SU-DHL-6 (cell line): ENCODE measurements at regions not wholly inside any gene's neighbourhood (a gene's known extent, or its start where the extent isn't known, plus 50 kb on each side); places are given as distances from the start of the nearest gene placed in this dataset.

ENCODE experiments used
- H2AFZ ChIP-seq: fragments of 200-600 bp; sonication (generic); 2 replicates; pipeline ENCODE4 v1.6.1; 2014; ENCODE audit warnings: low read depth, mild to moderate bottlenecking, moderate library complexity, mixed read lengths, antibody characterized with exemption, low read length; ENCODE audit not compliant: severe bottlenecking
- H3F3A ChIP-seq: fragments of 200-600 bp; shearing (Covaris generic); 2 replicates; pipeline ENCODE4 v1.6.0; 2016; ENCODE audit warnings: antibody characterized with exemption, mild to moderate bottlenecking; ENCODE audit not compliant: insufficient read depth
- H3K27ac ChIP-seq: fragments of 200-600 bp; sonication (generic); 2 replicates; pipeline ENCODE4 v1.5.1; 2016; ENCODE audit warnings: low read depth, mild to moderate bottlenecking, low read length, moderate library complexity, mixed read lengths
- H3K27me3 ChIP-seq: fragments of 200-600 bp; sonication (generic), shearing (Covaris generic); 2 replicates; pipeline ENCODE4 v1.6.0; 2014; ENCODE audit warnings: mild to moderate bottlenecking, low read length
- H3K36me3 ChIP-seq: fragments of 200-600 bp; sonication (generic); 2 replicates; pipeline ENCODE4 v1.6.1; 2014; ENCODE audit warnings: mild to moderate bottlenecking, low read length, mixed read lengths
- H3K4me2 ChIP-seq: fragments of 300-600, 200-600 bp; shearing (Covaris generic), sonication (generic); 2 replicates; pipeline ENCODE4 v1.6.0; 2014; ENCODE audit warnings: low read length, low read depth, mild to moderate bottlenecking; ENCODE audit not compliant: poor library complexity, severe bottlenecking
- H3K4me3 ChIP-seq: fragments of 200-600 bp; sonication (generic); 2 replicates; pipeline ENCODE4 v1.5.1; 2014; ENCODE audit warnings: antibody characterized with exemption, low read length, mild to moderate bottlenecking, mixed read lengths; ENCODE audit not compliant: insufficient read depth, poor library complexity, severe bottlenecking
- H3K79me2 ChIP-seq: fragments of 200-600 bp; sonication (generic); 2 replicates; pipeline ENCODE4 v1.6.1; 2014; ENCODE audit warnings: mild to moderate bottlenecking, low read length, moderate library complexity; ENCODE audit not compliant: insufficient read depth
- H3K9ac ChIP-seq: fragments of 200-600 bp; sonication (generic); 2 replicates; pipeline ENCODE4 v1.7.0; 2014; ENCODE audit warnings: mild to moderate bottlenecking, low read length
- H3K9me2 ChIP-seq: fragments of 200-600 bp; sonication (generic); replicated peaks from 2 replicates; pipeline ENCODE4 v1.6.1; 2014; ENCODE audit warnings: low read length; ENCODE audit not compliant: insufficient read depth
- H3K9me3 ChIP-seq: fragments of 200-600 bp; sonication (generic); 2 replicates; pipeline ENCODE4 v1.6.1; 2014; ENCODE audit warnings: low read length, mixed read lengths; ENCODE audit not compliant: insufficient read depth
- H4K20me1 ChIP-seq: fragments of 200-600 bp; sonication (generic); 2 replicates; pipeline ENCODE4 v1.6.1; 2014; ENCODE audit warnings: low read depth, mild to moderate bottlenecking, antibody characterized with exemption, low read length, moderate library complexity, mixed read lengths
- CTCF ChIP-seq: fragments of 200-600 bp; sonication (generic); IDR thresholded peaks from one replicate; pipeline ENCODE4 v1.5.1; 2017; ENCODE audit warnings: antibody characterized with exemption, mild to moderate bottlenecking, low read length, moderate library complexity; ENCODE audit not compliant: insufficient read depth, poor library complexity, severe bottlenecking
- EZH2phosphoT487 ChIP-seq: fragments of 200-600 bp; sonication (generic), shearing (Covaris generic); conservative IDR thresholded peaks from 2 replicates; pipeline ENCODE4 v1.6.1; 2018; ENCODE audit warnings: mild to moderate bottlenecking, antibody characterized with exemption, low read length, moderate library complexity, mixed read lengths

- Histone ChIP-seq H3K9me2 (no peaks in the 10 kb centered on the region), H3K9me3 (no peaks in the 10 kb centered on the region), H3K4me3 (no peak overlapping the region), H4K20me1 (no peaks in the 10 kb centered on the region), H3K4me2 (no peak overlapping the region), H3K9ac (no peak overlapping the region), H3K79me2 (no peaks in the 10 kb centered on the region), H3K36me3 (no peaks in the 10 kb centered on the region), H3K27me3 (no peaks in the 10 kb centered on the region), H2AFZ (no peak overlapping the region), H3F3A (no peaks in the 10 kb centered on the region), H3K27ac (no peak overlapping the region)
- no peak for TF ChIP-seq EZH2phosphoT487
- TF ChIP-seq CTCF: no peak
Measured at GRCh38 chr2:15797939-15798281, 142.4 kb upstream of the MYCN start.

GRCh38 chr2:15798701-15799431 is 141.5 kb upstream of the MYCN start:
- Histone ChIP-seq H3K9ac (no peak overlapping the region), H4K20me1 (no peaks in the 10 kb centered on the region), H3K9me3 (no peaks in the 10 kb centered on the region), H3K4me3 (no peak overlapping the region), H3K79me2 (no peaks in the 10 kb centered on the region), H3F3A (no peaks in the 10 kb centered on the region), H3K9me2 (no peaks in the 10 kb centered on the region), H3K36me3 (no peaks in the 10 kb centered on the region), H2AFZ (no peak overlapping the region), H3K27me3 (no peaks in the 10 kb centered on the region), H3K4me2 (no peak overlapping the region), H3K27ac (no peak overlapping the region)
- TF ChIP-seq CTCF (no peak), EZH2phosphoT487 (no peak)

GRCh38 chr2:15799432-15799827 is 140.9 kb upstream of the MYCN start:
- no peak overlapping the region for H3K4me3 ChIP-seq
- no peaks in the 10 kb centered on the region for H3K36me3 ChIP-seq
- H3K27ac ChIP-seq: no peak overlapping the region
- H3K79me2 ChIP-seq: no peaks in the 10 kb centered on the region
- no peaks in the 10 kb centered on the region for H3K9me3 ChIP-seq
- H2AFZ ChIP-seq: no peak overlapping the region
- no peak overlapping the region for H3K9ac ChIP-seq
- TF ChIP-seq EZH2phosphoT487 (no peak), CTCF (no peak)
- no peaks in the 10 kb centered on the region for H3K9me2 ChIP-seq
- no peaks in the 10 kb centered on the region for H3F3A ChIP-seq
- no peaks in the 10 kb centered on the region for H3K27me3 ChIP-seq
- no peak overlapping the region for H3K4me2 ChIP-seq
- no peaks in the 10 kb centered on the region for H4K20me1 ChIP-seq
